Right lobe of liver (tissue), 6 donors: ENCODE measurements at regions not wholly inside any gene's neighbourhood (a gene's known extent, or its start where the extent isn't known, plus 50 kb on each side); places are given as distances from the start of the nearest gene placed in this dataset.

Experiments
- ATAC-seq, 4 donors: fragments of 200-7000 bp; cut with Tn5 transposase; one replicate each; pipeline ENCODE4 v1.9.1; 2020; ENCODE audit warnings: mild to moderate bottlenecking in 4 of 4, moderate library complexity in 4 of 4
- DNase-seq, 3 donors: peaks; one replicate each; pipeline ENCODE4 v3.0.0-alpha.2; 2020
- H3K27ac ChIP-seq, 3 donors: fragments of 200-600 bp; one replicate each; pipeline ENCODE4 v1.8.0; 2022
- H3K27me3 ChIP-seq, 2 donors: fragments of 200-600 bp; one replicate each; pipeline ENCODE4 v1.8.0; 2022
- H3K36me3 ChIP-seq, 4 donors: fragments of 200-600 bp; sonication (generic) in 1 of 4; one replicate each; pipeline versions ENCODE4 v1.5.1 to v1.8.0; 2017 to 2022; ENCODE audit warnings: control low read depth in 1 of 4
- H3K4me1 ChIP-seq, 4 donors: fragments of 200-600 bp; sonication (generic) in 1 of 4; one replicate each; pipeline versions ENCODE4 v1.5.1 to v1.8.0; 2017 to 2022; ENCODE audit warnings: control low read depth in 1 of 4
- H3K4me3 ChIP-seq, 3 donors: fragments of 200-600 bp; one replicate each; pipeline ENCODE4 v1.8.0; 2022
- H3K9me3 ChIP-seq, 4 donors: fragments of 200-600 bp; sonication (generic) in 1 of 4; one replicate each; pipeline versions ENCODE4 v1.5.1 to v1.8.0; 2017 to 2022; ENCODE audit warnings: control low read depth in 1 of 4
- POLR2A ChIP-seq: fragments of 450-650 bp; IDR thresholded peaks from one replicate; pipeline ENCODE4 v1.6.1; 2017; ENCODE audit warnings: antibody characterized with exemption, mild to moderate bottlenecking
- WGBS: methylation state at CpG from one replicate; pipeline ENCODE4 v1.1.6; 2018; ENCODE audit warnings: low coverage, low lambda C conversion rate; ENCODE audit not compliant: insufficient coverage; ENCODE audit errors: missing lambda C conversion rate; 5-methylcytosine and 5-hydroxymethylcytosine counted together
- intact Hi-C, 2 donors: fragments of 100-400 bp; cut with DNase I; formaldehyde crosslinking; loops; one replicate each; pipeline versions ENCODE4 v1.11.2 to v1.14.1; 2022
- TF ChIP-seq, protein P1 (sequence below), 4 donors: fragments of 200-600 bp in 3 of 4; fragments of 450-650 bp in 1 of 4; IDR thresholded peaks; one replicate each; pipeline versions ENCODE4 v1.5.1 to v1.8.0; 2016 to 2022; ENCODE audit warnings: antibody characterized with exemption in 4 of 4, mild to moderate bottlenecking in 2 of 4
- donor health status: DM: no; HTN: yes; CAD: no.
- donor health status: DM: no; HTN: no; CAD: no.
- donor health status: DM: no; HTN: no; CAD: no.
- donor health status: DM: no; HTN: yes; CAD: no.
- donor health status: DM: no; HTN: yes; CAD: no.

DNA sequence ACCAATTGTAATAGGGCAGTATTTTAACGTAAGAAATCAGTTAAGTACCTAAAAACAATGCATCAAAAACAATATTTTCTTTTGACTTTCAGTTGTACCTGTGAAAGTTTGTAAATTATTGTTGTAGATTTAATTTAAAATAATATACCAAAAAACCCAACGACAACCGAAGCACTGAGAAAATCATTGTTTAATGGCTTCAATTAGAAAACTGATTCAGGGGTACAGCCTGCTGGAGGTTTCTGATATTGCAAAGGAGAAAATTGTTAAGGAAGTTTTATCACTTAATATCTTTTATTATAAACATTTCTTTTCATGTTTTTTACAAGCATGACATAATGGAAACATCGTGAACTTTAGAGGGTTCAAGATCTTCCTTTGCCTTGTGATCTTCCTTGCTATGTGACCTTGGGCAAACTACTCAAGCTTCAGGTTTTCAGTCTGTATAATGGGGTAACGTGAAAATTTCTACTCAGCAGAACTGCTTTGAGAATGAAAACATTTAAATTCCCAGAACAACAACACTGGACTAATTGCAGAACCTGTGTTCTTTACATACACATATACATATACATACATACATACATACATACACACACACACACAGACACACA, 76.3 kb upstream of the GLS start:
- WGBS, result 36% methylated on average over 5 of the region's 5 CpGs
- no peak overlapping the region for H3K27ac ChIP-seq
- ATAC-seq, result peak in 1 of 4 donors; percentile 29
- no peaks in the 10 kb centered on the region for H3K27me3 ChIP-seq
- no peak for DNase-seq
- H3K4me1 ChIP-seq, result peaks cover 0 to 7% (median 0%) of the 10 kb centered on the region in 4 donors
- no peaks in the 10 kb centered on the region for H3K9me3 ChIP-seq
- intact Hi-C loops, result no loop called here
- no peak for TF ChIP-seq POLR2A
- TF ChIP-seq, protein P1, sequence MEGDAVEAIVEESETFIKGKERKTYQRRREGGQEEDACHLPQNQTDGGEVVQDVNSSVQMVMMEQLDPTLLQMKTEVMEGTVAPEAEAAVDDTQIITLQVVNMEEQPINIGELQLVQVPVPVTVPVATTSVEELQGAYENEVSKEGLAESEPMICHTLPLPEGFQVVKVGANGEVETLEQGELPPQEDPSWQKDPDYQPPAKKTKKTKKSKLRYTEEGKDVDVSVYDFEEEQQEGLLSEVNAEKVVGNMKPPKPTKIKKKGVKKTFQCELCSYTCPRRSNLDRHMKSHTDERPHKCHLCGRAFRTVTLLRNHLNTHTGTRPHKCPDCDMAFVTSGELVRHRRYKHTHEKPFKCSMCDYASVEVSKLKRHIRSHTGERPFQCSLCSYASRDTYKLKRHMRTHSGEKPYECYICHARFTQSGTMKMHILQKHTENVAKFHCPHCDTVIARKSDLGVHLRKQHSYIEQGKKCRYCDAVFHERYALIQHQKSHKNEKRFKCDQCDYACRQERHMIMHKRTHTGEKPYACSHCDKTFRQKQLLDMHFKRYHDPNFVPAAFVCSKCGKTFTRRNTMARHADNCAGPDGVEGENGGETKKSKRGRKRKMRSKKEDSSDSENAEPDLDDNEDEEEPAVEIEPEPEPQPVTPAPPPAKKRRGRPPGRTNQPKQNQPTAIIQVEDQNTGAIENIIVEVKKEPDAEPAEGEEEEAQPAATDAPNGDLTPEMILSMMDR (IDR thresholded peaks at IDR 0.05), result peak; percentile 50 to 67 (median 56)
- H3K36me3 ChIP-seq, result no peaks in the 10 kb centered on the region
- no peak overlapping the region for H3K4me3 ChIP-seq

DNA sequence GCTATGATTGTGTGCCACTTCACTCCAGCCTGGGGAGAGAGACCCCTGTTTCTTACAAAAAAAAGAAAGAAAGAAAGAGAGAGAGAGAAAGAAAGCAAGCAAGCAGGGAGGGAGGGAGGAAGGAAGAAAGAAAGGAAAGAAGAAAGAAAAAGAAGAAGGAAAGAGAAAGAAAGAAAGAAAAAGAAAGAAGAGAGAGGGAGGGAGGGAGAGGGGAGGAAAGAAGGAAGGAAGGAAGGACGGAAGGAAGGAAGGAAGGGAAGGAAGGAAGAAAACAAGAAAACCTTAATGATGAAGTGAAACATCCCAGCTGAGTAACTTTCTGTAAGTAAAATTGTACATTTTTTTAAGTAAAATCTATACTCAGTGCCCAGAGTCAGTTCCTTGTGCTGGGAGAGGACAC, 75.5 kb upstream of the GLS start:
- ATAC-seq (no peak), DNase-seq (no peak)
- Histone ChIP-seq H3K4me3 (no peak overlapping the region), H3K36me3 (no peaks in the 10 kb centered on the region), H3K4me1 (peaks cover 0 to 11% (median 0%) of the 10 kb centered on the region in 4 donors), H3K27me3 (no peaks in the 10 kb centered on the region), H3K9me3 (no peaks in the 10 kb centered on the region), H3K27ac (no peak overlapping the region)
- 60% methylated on average over 1 of the region's 1 CpG for WGBS
- TF ChIP-seq, protein P1 (IDR thresholded peaks at IDR 0.05), result no peak
- TF ChIP-seq POLR2A, result no peak
- intact Hi-C loops, result no loop called here

DNA sequence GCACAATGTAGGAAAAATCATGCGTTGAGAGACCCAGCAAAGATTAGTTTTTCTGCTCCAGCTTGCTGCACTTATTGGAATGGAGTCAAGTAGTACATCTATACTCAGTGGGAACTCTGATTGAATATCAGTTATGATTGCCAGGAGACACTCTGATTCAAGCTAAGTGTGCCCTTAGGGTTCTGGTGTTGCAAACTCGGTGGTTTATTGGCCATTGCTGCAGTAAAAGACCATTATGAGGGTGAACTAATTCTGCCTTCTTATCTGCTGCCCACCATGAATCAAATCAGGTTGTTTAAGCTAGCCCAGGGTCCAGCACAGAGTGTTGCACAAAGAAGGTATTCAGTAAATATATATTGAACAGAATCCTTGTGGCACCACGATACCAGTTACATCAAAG, 74.8 kb upstream of the GLS start:
- H3K27ac ChIP-seq, result no peak overlapping the region

DNA sequence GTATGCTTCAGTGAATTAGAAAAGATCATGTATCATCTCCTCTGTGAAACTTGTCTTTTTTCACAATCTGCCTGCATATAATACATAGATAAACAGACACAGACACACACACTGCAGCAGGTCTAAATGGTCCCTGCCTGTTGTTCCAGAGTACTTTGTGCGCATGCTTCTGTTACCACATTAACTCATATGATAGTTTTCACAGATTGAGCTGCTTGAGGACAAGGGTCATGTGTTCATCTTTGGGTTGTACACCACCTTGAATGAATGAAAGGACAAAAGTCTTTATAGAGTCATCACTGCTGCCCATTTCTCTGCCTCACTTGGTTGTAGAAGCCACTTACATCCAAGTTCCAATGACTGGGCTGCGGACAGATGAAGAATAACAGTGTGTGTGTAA, 72.7 kb upstream of the GLS start:
- no peak for TF ChIP-seq POLR2A
- TF ChIP-seq, protein P1 (IDR thresholded peaks at IDR 0.05), result no peak
- no peak for DNase-seq
- intact Hi-C loops, result no loop called here
- peaks cover 0 to 18% (median 0%) of the 10 kb centered on the region in 4 donors for H3K4me1 ChIP-seq
- H3K36me3 ChIP-seq, result no peaks in the 10 kb centered on the region
- no peak overlapping the region for H3K27ac ChIP-seq
- no peak overlapping the region for H3K4me3 ChIP-seq
- no peak for ATAC-seq
- H3K27me3 ChIP-seq, result no peaks in the 10 kb centered on the region
- 80% methylated on average over 2 of the region's 2 CpGs for WGBS
- H3K9me3 ChIP-seq, result no peaks in the 10 kb centered on the region

More for the DNA sequence above, 74.8 kb upstream of the GLS start:
- Histone ChIP-seq H3K4me3 (no peak overlapping the region), H3K9me3 (no peaks in the 10 kb centered on the region), H3K36me3 (no peaks in the 10 kb centered on the region), H3K4me1 (peaks cover 0 to 11% (median 0%) of the 10 kb centered on the region in 4 donors), H3K27me3 (no peaks in the 10 kb centered on the region)
- WGBS, result 65% methylated on average over 3 of the region's 3 CpGs
- no peak for ATAC-seq
- DNase-seq, result no peak
- TF ChIP-seq, protein P1 (IDR thresholded peaks at IDR 0.05), result no peak
- TF ChIP-seq POLR2A, result no peak
- intact Hi-C loops, result no loop called here
